ENCODE measurements at regions not wholly inside any gene's neighbourhood (a gene's known extent, or its start where the extent isn't known, plus 50 kb on each side); places are given as distances from the start of the nearest gene placed in this dataset.
"Not testable (repeated sequence)": the region's sequence is repeated elsewhere in the genome, so short reads cannot be mapped to it uniquely, and the experiment has no call there.

GRCh38 chr18:67417864-67418523 lies 98.5 kb downstream of the DSEL start:
- no peak for TF ChIP-seq Cebpa-rat (IDR thresholded peaks at IDR 0.05)
- no peaks in the 10 kb centered on the region for H4K20me1 ChIP-seq
- H3K27me3 ChIP-seq: no peaks in the 10 kb centered on the region
- no peaks in the 10 kb centered on the region for H3K9me3 ChIP-seq
- peak overlapping the region; percentile 56 for H3K4me2 ChIP-seq
- peak overlapping the region; percentile 58; the same call in 1 of the 2 replicates for H3K27ac ChIP-seq
- H3K9ac ChIP-seq: 0 out of 2 replicates have a peak overlapping the region, but pooled peaks have one; percentile 48
- no peaks in the 10 kb centered on the region for H3K36me3 ChIP-seq
- peaks cover 7% of the 10 kb centered on the region; the same call in 1 of the 2 replicates for H3K4me1 ChIP-seq
- peak overlapping the region; percentile 31; the same call in 1 of the 2 replicates for H3K4me3 ChIP-seq

- H3K27ac ChIP-seq: no peak overlapping the region
- TF ChIP-seq Cebpa-rat (IDR thresholded peaks at IDR 0.05): no peak
- no peak overlapping the region for H3K4me2 ChIP-seq
- no peaks in the 10 kb centered on the region for H3K9me3 ChIP-seq
- peaks cover 15% of the 10 kb centered on the region for H3K4me1 ChIP-seq
- no peaks in the 10 kb centered on the region for H3K36me3 ChIP-seq
- no peaks in the 10 kb centered on the region for H3K27me3 ChIP-seq
- H3K4me3 ChIP-seq: no peak overlapping the region
- no peaks in the 10 kb centered on the region for H4K20me1 ChIP-seq
- no peak overlapping the region for H3K9ac ChIP-seq
These were observed 105.4 kb downstream of the DSEL start for GRCh38 chr18:67411116-67411515.

- H3K27ac ChIP-seq: no peak overlapping the region
- no peaks in the 10 kb centered on the region for H3K27me3 ChIP-seq
- TF ChIP-seq Cebpa-rat (IDR thresholded peaks at IDR 0.05): no peak
These were observed 106.1 kb downstream of the DSEL start for GRCh38 chr18:67410075-67411070.

GRCh38 chr18:67408240-67408639 lies 108.3 kb downstream of the DSEL start:
- no peaks in the 10 kb centered on the region for H3K27me3 ChIP-seq
- no peak overlapping the region for H3K4me3 ChIP-seq
- peaks cover 23% of the 10 kb centered on the region for H3K4me1 ChIP-seq
- H3K4me2 ChIP-seq: no peak overlapping the region
- no peak for TF ChIP-seq Cebpa-rat (IDR thresholded peaks at IDR 0.05)
- H3K9ac ChIP-seq: no peak overlapping the region
- no peaks in the 10 kb centered on the region for H4K20me1 ChIP-seq
- H3K36me3 ChIP-seq: no peaks in the 10 kb centered on the region
- H3K27ac ChIP-seq: no peak overlapping the region
- H3K9me3 ChIP-seq: no peaks in the 10 kb centered on the region

More at GRCh38 chr18:67410075-67411070, 106.1 kb downstream of the DSEL start:
- Histone ChIP-seq H3K9ac (no peak overlapping the region), H3K4me3 (no peak overlapping the region), H3K36me3 (no peaks in the 10 kb centered on the region), H3K4me1 (peaks cover 23% of the 10 kb centered on the region), H3K4me2 (no peak overlapping the region), H3K9me3 (no peaks in the 10 kb centered on the region), H4K20me1 (no peaks in the 10 kb centered on the region)

- Histone ChIP-seq H3K4me2 (peak overlapping the region; percentile 62), H3K36me3 (no peaks in the 10 kb centered on the region), H3K9ac (no peak overlapping the region), H3K4me1 (peaks cover 23% of the 10 kb centered on the region), H3K27me3 (no peaks in the 10 kb centered on the region), H4K20me1 (no peaks in the 10 kb centered on the region), H3K27ac (no peak overlapping the region), H3K9me3 (no peaks in the 10 kb centered on the region), H3K4me3 (no peak overlapping the region)
- no peak for TF ChIP-seq Cebpa-rat (IDR thresholded peaks at IDR 0.05)
These were observed 109.8 kb downstream of the DSEL start for GRCh38 chr18:67406714-67407113.

- Histone ChIP-seq H3K27me3 (no peaks in the 10 kb centered on the region), H3K4me1 (peaks cover 22% of the 10 kb centered on the region), H3K4me2 (no peak overlapping the region), H3K27ac (no peak overlapping the region), H3K4me3 (no peak overlapping the region), H4K20me1 (no peaks in the 10 kb centered on the region), H3K9ac (no peak overlapping the region), H3K36me3 (no peaks in the 10 kb centered on the region), H3K9me3 (no peaks in the 10 kb centered on the region)
- TF ChIP-seq Cebpa-rat (IDR thresholded peaks at IDR 0.05): no peak
These were observed 114.0 kb downstream of the DSEL start for GRCh38 chr18:67402543-67402942.

GRCh38 chr18:67400502-67401117 lies 115.9 kb downstream of the DSEL start:
- H3K4me2 ChIP-seq: no peak overlapping the region
- TF ChIP-seq Cebpa-rat (IDR thresholded peaks at IDR 0.05): no peak
- no peak overlapping the region for H3K9ac ChIP-seq
- peaks cover 3% of the 10 kb centered on the region; the same call in 1 of the 2 replicates for H3K4me1 ChIP-seq
- H4K20me1 ChIP-seq: no peaks in the 10 kb centered on the region
- H3K36me3 ChIP-seq: no peaks in the 10 kb centered on the region
- H3K9me3 ChIP-seq: peaks cover 5% of the 10 kb centered on the region; the same call in 1 of the 2 replicates
- H3K4me3 ChIP-seq: no peak overlapping the region
- H3K27ac ChIP-seq: no peak overlapping the region
- no peaks in the 10 kb centered on the region for H3K27me3 ChIP-seq

GRCh38 chr18:67386032-67386431 lies 130.5 kb downstream of the DSEL start:
- Histone ChIP-seq H3K9ac (no peak overlapping the region), H3K4me1 (no peaks in the 10 kb centered on the region), H3K36me3 (no peaks in the 10 kb centered on the region), H3K27me3 (no peaks in the 10 kb centered on the region), H3K9me3 (no peaks in the 10 kb centered on the region), H4K20me1 (no peaks in the 10 kb centered on the region), H3K4me3 (no peak overlapping the region), H3K27ac (no peak overlapping the region), H3K4me2 (no peak overlapping the region)
- no peak for TF ChIP-seq Cebpa-rat (IDR thresholded peaks at IDR 0.05)

- Histone ChIP-seq H3K9ac (no peak overlapping the region), H3K27ac (no peak overlapping the region), H3K36me3 (no peaks in the 10 kb centered on the region), H3K9me3 (no peaks in the 10 kb centered on the region), H3K4me1 (no peaks in the 10 kb centered on the region), H3K4me2 (no peak overlapping the region), H3K27me3 (no peaks in the 10 kb centered on the region), H3K4me3 (no peak overlapping the region), H4K20me1 (no peaks in the 10 kb centered on the region)
- no peak for TF ChIP-seq Cebpa-rat (IDR thresholded peaks at IDR 0.05)
These were observed 131.1 kb downstream of the DSEL start for GRCh38 chr18:67385455-67385854.

- not testable (repeated sequence) for H3K4me1 ChIP-seq, H3K36me3 ChIP-seq, H3K4me3 ChIP-seq, H3K4me2 ChIP-seq, H3K27ac ChIP-seq, H4K20me1 ChIP-seq, H3K9ac ChIP-seq, H3K27me3 ChIP-seq, H3K9me3 ChIP-seq
These were observed 132.5 kb downstream of the DSEL start for GRCh38 chr18:67384057-67384456.
